ENCODE measurements at regions not wholly inside any gene's neighbourhood (a gene's known extent, or its start where the extent isn't known, plus 50 kb on each side); places are given as distances from the start of the nearest gene placed in this dataset.

GRCh38 chr17:79362772-79363305 lies 248.0 kb downstream of the RBFOX3 start:
- H3K4me1 Mint-ChIP-seq (ENCODE audit: low read depth, unreplicated experiment), result no peaks in the 10 kb centered on the region
- ChIA-PET CTCF (no interaction called here), POLR2A (no interaction called here)
- Histone ChIP-seq H3K9me3 (no peaks in the 10 kb centered on the region), H3K4me3 (ENCODE audit: low read depth, low read length) (no peak overlapping the region), H3K36me3 (ENCODE audit: control insufficient read depth, insufficient read depth, low read length) (no peaks in the 10 kb centered on the region), H3K4me1 (no peaks in the 10 kb centered on the region), H3K27me3 (replicated peaks; ENCODE audit: control insufficient read depth, insufficient read depth, low read length) (peaks cover 9% of the 10 kb centered on the region)
- H3K36me3 Mint-ChIP-seq (ENCODE audit: insufficient read depth, unreplicated experiment), result no peaks in the 10 kb centered on the region
- no peak overlapping the region for H3K4me3 Mint-ChIP-seq (ENCODE audit: unreplicated experiment)
- no peak for DNase-seq
- no TSS peak for BruUV-seq (replicated peaks)
- no peaks in the 10 kb centered on the region for H3K9me3 Mint-ChIP-seq (ENCODE audit: unreplicated experiment)
- TF ChIP-seq CTCF (IDR thresholded peaks at IDR 0.05; ENCODE audit: insufficient read depth in 1 of 2, low read depth in 1 of 2, low read length in 1 of 2, severe bottlenecking in 1 of 2, unreplicated experiment in 1 of 2), result no peak
- intact Hi-C loops (cut with micrococcal nuclease; ENCODE audit: unreplicated experiment), result no loop called here
- H3K27me3 Mint-ChIP-seq (ENCODE audit: insufficient read depth, unreplicated experiment), result peaks cover 56% of the 10 kb centered on the region
- H3K27ac Mint-ChIP-seq (ENCODE audit: unreplicated experiment), result no peak overlapping the region

- H3K9me3 ChIP-seq, result no peaks in the 10 kb centered on the region
- H3K36me3 ChIP-seq (ENCODE audit: control insufficient read depth, insufficient read depth, low read length), result no peaks in the 10 kb centered on the region
- H3K4me3 ChIP-seq (ENCODE audit: low read depth, low read length), result no peak overlapping the region
- Mint-ChIP-seq H3K9me3 (ENCODE audit: unreplicated experiment) (no peaks in the 10 kb centered on the region), H3K27ac (ENCODE audit: unreplicated experiment) (no peak overlapping the region), H3K27me3 (ENCODE audit: insufficient read depth, unreplicated experiment) (peaks cover 55% of the 10 kb centered on the region), H3K4me3 (ENCODE audit: unreplicated experiment) (no peak overlapping the region), H3K4me1 (ENCODE audit: low read depth, unreplicated experiment) (no peaks in the 10 kb centered on the region), H3K36me3 (ENCODE audit: insufficient read depth, unreplicated experiment) (no peaks in the 10 kb centered on the region)
- POLR2A ChIA-PET, result no interaction called here
- CTCF ChIA-PET, result no interaction called here
- H3K27me3 ChIP-seq (replicated peaks; ENCODE audit: control insufficient read depth, insufficient read depth, low read length), result peaks cover 9% of the 10 kb centered on the region
- TF ChIP-seq CTCF (IDR thresholded peaks at IDR 0.05; ENCODE audit: insufficient read depth in 1 of 2, low read depth in 1 of 2, low read length in 1 of 2, severe bottlenecking in 1 of 2, unreplicated experiment in 1 of 2), result no peak
- BruUV-seq (replicated peaks), result no TSS peak
- intact Hi-C loops (cut with micrococcal nuclease; ENCODE audit: unreplicated experiment), result no loop called here
- H3K4me1 ChIP-seq, result no peaks in the 10 kb centered on the region
- no peak for DNase-seq
Observed at GRCh38 chr17:79361873-79362771, 248.7 kb downstream of the RBFOX3 start.

GRCh38 chr17:79361221-79361734 lies 249.6 kb downstream of the RBFOX3 start:
- POLR2A ChIA-PET, result no interaction called here
- Mint-ChIP-seq H3K27ac (ENCODE audit: unreplicated experiment) (no peak overlapping the region), H3K4me1 (ENCODE audit: low read depth, unreplicated experiment) (no peaks in the 10 kb centered on the region), H3K27me3 (ENCODE audit: insufficient read depth, unreplicated experiment) (peaks cover 51% of the 10 kb centered on the region), H3K36me3 (ENCODE audit: insufficient read depth, unreplicated experiment) (no peaks in the 10 kb centered on the region), H3K9me3 (ENCODE audit: unreplicated experiment) (no peaks in the 10 kb centered on the region), H3K4me3 (ENCODE audit: unreplicated experiment) (no peak overlapping the region)
- no peaks in the 10 kb centered on the region for H3K36me3 ChIP-seq (ENCODE audit: control insufficient read depth, insufficient read depth, low read length)
- no peaks in the 10 kb centered on the region for H3K9me3 ChIP-seq
- CTCF ChIA-PET, result no interaction called here
- DNase-seq, result no peak
- H3K4me1 ChIP-seq, result no peaks in the 10 kb centered on the region
- no peak overlapping the region for H3K4me3 ChIP-seq (ENCODE audit: low read depth, low read length)
- intact Hi-C loops (cut with micrococcal nuclease; ENCODE audit: unreplicated experiment), result no loop called here
- BruUV-seq (replicated peaks), result no TSS peak
- H3K27me3 ChIP-seq (replicated peaks; ENCODE audit: control insufficient read depth, insufficient read depth, low read length), result peaks cover 10% of the 10 kb centered on the region
- TF ChIP-seq CTCF (IDR thresholded peaks at IDR 0.05; ENCODE audit: insufficient read depth in 1 of 2, low read depth in 1 of 2, low read length in 1 of 2, severe bottlenecking in 1 of 2, unreplicated experiment in 1 of 2), result no peak

Data from Caco-2 (cell line).